ENCODE measurements at regions not wholly inside any gene's neighbourhood (a gene's known extent, or its start where the extent isn't known, plus 50 kb on each side); places are given as distances from the start of the nearest gene placed in this dataset.

DNA sequence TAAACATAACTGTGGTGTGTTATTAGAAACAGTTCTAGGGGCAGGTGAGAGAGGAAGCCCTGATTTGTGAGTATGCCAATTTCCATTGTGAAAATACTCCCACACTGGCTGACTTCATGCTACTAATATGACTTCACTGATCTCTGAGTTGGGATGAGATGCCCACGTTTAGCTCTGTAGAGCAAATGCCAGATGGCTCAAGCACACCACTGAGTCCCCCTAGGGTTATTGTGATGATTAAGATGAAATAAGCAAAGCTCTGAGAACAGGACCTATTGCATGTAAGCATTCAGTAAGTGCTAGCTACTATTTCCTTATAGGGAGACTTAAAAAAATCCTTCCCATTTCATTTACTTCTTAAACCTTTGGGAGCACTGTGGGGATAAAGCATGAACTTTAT lies 117.6 kb downstream of the CENPF start (continued):
- TF ChIP-seq ZNF274 (IDR thresholded peaks at IDR 0.05; ENCODE audit: borderline replicate concordance, extremely low read depth, low read length) (no peak), CBX8 (IDR thresholded peaks at IDR 0.05; ENCODE audit: borderline replicate concordance, low read depth, low read length) (no peak), JUND (IDR thresholded peaks at IDR 0.05; ENCODE audit: low read length) (no peak)
- TF ChIP-seq, protein P1, sequence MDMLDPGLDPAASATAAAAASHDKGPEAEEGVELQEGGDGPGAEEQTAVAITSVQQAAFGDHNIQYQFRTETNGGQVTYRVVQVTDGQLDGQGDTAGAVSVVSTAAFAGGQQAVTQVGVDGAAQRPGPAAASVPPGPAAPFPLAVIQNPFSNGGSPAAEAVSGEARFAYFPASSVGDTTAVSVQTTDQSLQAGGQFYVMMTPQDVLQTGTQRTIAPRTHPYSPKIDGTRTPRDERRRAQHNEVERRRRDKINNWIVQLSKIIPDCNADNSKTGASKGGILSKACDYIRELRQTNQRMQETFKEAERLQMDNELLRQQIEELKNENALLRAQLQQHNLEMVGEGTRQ (IDR thresholded peaks at IDR 0.05; ENCODE audit: low read length), result no peak
